HL-60 (cell line): ENCODE measurements at regions not wholly inside any gene's neighbourhood (a gene's known extent, or its start where the extent isn't known, plus 50 kb on each side); places are given as distances from the start of the nearest gene placed in this dataset.

Experiments
- CTCF ChIP-seq: IDR thresholded peaks from one replicate; pipeline ENCODE4 v1.5.1; 2011; ENCODE audit warnings: low read length, control low read depth, inconsistent platforms; ENCODE audit not compliant: insufficient read depth
- POLR2AphosphoS5 ChIP-seq: IDR thresholded peaks from 2 replicates; pipeline ENCODE4 v1.6.1; 2012; ENCODE audit warnings: low read depth

DNA sequence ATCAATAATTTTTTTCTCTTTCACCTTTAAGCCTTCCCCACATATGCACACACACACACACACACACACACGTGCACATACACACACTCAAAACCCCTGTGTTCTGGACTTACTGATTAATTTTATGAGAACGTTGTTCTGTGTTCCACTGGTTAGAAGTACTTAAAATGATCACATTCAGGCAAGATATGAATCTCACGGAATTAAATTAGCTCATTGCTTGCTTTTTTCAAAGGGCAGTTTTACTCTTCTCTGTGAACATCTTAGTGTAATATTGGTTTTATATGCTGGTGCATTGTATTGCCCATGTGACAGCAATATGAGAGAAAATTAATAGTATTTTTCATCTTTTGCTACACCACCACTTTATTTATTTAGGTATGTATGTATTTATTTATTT, 377.3 kb upstream of the RBFOX1 start:
- TF ChIP-seq CTCF (no peak), POLR2AphosphoS5 (no peak)
